Natural killer cell treated with Interleukin-12 subunit alpha and Interleukin-12 subunit beta and Interleukin-15 and Interleukin-18, amount 100 ng/mL, for 72 hours (primary cell): ENCODE measurements at regions not wholly inside any gene's neighbourhood (a gene's known extent, or its start where the extent isn't known, plus 50 kb on each side); places are given as distances from the start of the nearest gene placed in this dataset.

Experiments used
- ATAC-seq, 2 donors: fragments of 150-1000 bp; cut with Tn5 transposase in 1 of 2; sonication (Bioruptor Pico), chemical (Tn5 transposase) in 1 of 2; 2 replicates each; pipeline ENCODE4 v1.10.0; 2021
- DNase-seq: peaks from one replicate; pipeline ENCODE4 v3.0.0; 2022; ENCODE audit warnings: low spot score
- H3K27ac Mint-ChIP-seq, 2 donors: 1 replicate in 1 of 2; 2 replicates in 1 of 2; pipeline ENCODE4 v1.8.0; 2022; ENCODE audit warnings: mixed read lengths in 2 of 2, mild to moderate bottlenecking in 1 of 2, moderate library complexity in 1 of 2
- H3K27me3 Mint-ChIP-seq, 2 donors: 1 replicate in 1 of 2; 2 replicates in 1 of 2; pipeline ENCODE4 v1.8.0; 2022; ENCODE audit warnings: mixed read lengths in 2 of 2
- H3K36me3 Mint-ChIP-seq: one replicate; pipeline ENCODE4 v1.8.0; 2022; ENCODE audit warnings: mixed read lengths
- H3K4me1 Mint-ChIP-seq, 2 donors: 1 replicate in 1 of 2; 2 replicates in 1 of 2; pipeline ENCODE4 v1.8.0; 2022; ENCODE audit warnings: low read depth in 2 of 2, mixed read lengths in 2 of 2, mild to moderate bottlenecking in 1 of 2
- H3K4me3 Mint-ChIP-seq: one replicate; pipeline ENCODE4 v1.8.0; 2022; ENCODE audit warnings: mixed read lengths
- H3K9me3 Mint-ChIP-seq: 2 replicates; pipeline ENCODE4 v1.8.0; 2022; ENCODE audit warnings: mixed read lengths

GRCh38 chr1:30328401-30329262 is 394.8 kb downstream of the MATN1 start:
- Mint-ChIP-seq H3K27me3 (no peaks in the 10 kb centered on the region), H3K4me3 (no peak overlapping the region)
- DNase-seq = no peak

GRCh38 chr1:30328100-30328370 is 395.4 kb downstream of the MATN1 start:
- Mint-ChIP-seq H3K27ac (no peak overlapping the region), H3K36me3 (no peaks in the 10 kb centered on the region), H3K27me3 (no peaks in the 10 kb centered on the region), H3K4me3 (no peak overlapping the region), H3K9me3 (no peaks in the 10 kb centered on the region), H3K4me1 (no peaks in the 10 kb centered on the region)
- DNase-seq (no peak), ATAC-seq (no peak)

More at GRCh38 chr1:30328401-30329262, 394.8 kb downstream of the MATN1 start:
- no peaks in the 10 kb centered on the region for H3K9me3 Mint-ChIP-seq
- H3K36me3 Mint-ChIP-seq = no peaks in the 10 kb centered on the region
- no peaks in the 10 kb centered on the region for H3K4me1 Mint-ChIP-seq
- no peak for ATAC-seq
- no peak overlapping the region for H3K27ac Mint-ChIP-seq

- no peaks in the 10 kb centered on the region for H3K36me3 Mint-ChIP-seq
- ATAC-seq (no peak), DNase-seq (no peak)
- no peak overlapping the region for H3K4me3 Mint-ChIP-seq
- no peaks in the 10 kb centered on the region for H3K4me1 Mint-ChIP-seq
- H3K27me3 Mint-ChIP-seq = no peaks in the 10 kb centered on the region
- H3K27ac Mint-ChIP-seq = no peak overlapping the region
- no peaks in the 10 kb centered on the region for H3K9me3 Mint-ChIP-seq
Measured at GRCh38 chr1:30327370-30328099, 395.9 kb downstream of the MATN1 start.

GRCh38 chr1:30325999-30326398 is 397.4 kb downstream of the MATN1 start:
- no peaks in the 10 kb centered on the region for H3K27me3 Mint-ChIP-seq
- no peak overlapping the region for H3K4me3 Mint-ChIP-seq

GRCh38 chr1:30325085-30325935 is 398.1 kb downstream of the MATN1 start:
- Mint-ChIP-seq H3K27ac (no peak overlapping the region), H3K36me3 (no peaks in the 10 kb centered on the region), H3K27me3 (no peaks in the 10 kb centered on the region), H3K9me3 (no peaks in the 10 kb centered on the region), H3K4me1 (no peaks in the 10 kb centered on the region), H3K4me3 (no peak overlapping the region)
- DNase-seq = no peak
- no peak for ATAC-seq

More at GRCh38 chr1:30325999-30326398, 397.4 kb downstream of the MATN1 start:
- Mint-ChIP-seq H3K4me1 (no peaks in the 10 kb centered on the region), H3K27ac (no peak overlapping the region), H3K36me3 (no peaks in the 10 kb centered on the region), H3K9me3 (no peaks in the 10 kb centered on the region)
- ATAC-seq (no peak), DNase-seq (no peak)

GRCh38 chr1:30324251-30325084 is 398.9 kb downstream of the MATN1 start:
- peaks cover 0 to 5% of the 10 kb centered on the region in 2 donors for H3K27me3 Mint-ChIP-seq
- DNase-seq (no peak), ATAC-seq (no peak)

GRCh38 chr1:30323841-30324240 is 399.5 kb downstream of the MATN1 start:
- DNase-seq (no peak), ATAC-seq (no peak)
- no peak overlapping the region for H3K4me3 Mint-ChIP-seq
- no peak overlapping the region for H3K27ac Mint-ChIP-seq
- no peaks in the 10 kb centered on the region for H3K36me3 Mint-ChIP-seq
- peaks cover 0 to 5% of the 10 kb centered on the region in 2 donors for H3K27me3 Mint-ChIP-seq
- H3K9me3 Mint-ChIP-seq = no peaks in the 10 kb centered on the region
- peaks cover 0 to 3% of the 10 kb centered on the region in 2 donors for H3K4me1 Mint-ChIP-seq

More at GRCh38 chr1:30324251-30325084, 398.9 kb downstream of the MATN1 start:
- Mint-ChIP-seq H3K27ac (no peak overlapping the region), H3K4me1 (peaks cover 0 to 3% of the 10 kb centered on the region in 2 donors), H3K36me3 (no peaks in the 10 kb centered on the region), H3K9me3 (no peaks in the 10 kb centered on the region), H3K4me3 (no peak overlapping the region)

GRCh38 chr1:30323352-30323751 is 400.0 kb downstream of the MATN1 start:
- no peak for DNase-seq
- H3K4me1 Mint-ChIP-seq = peaks cover 0 to 3% of the 10 kb centered on the region in 2 donors
- H3K27me3 Mint-ChIP-seq = peaks cover 0 to 5% of the 10 kb centered on the region in 2 donors
- H3K27ac Mint-ChIP-seq = no peak overlapping the region
- no peak for ATAC-seq
- no peaks in the 10 kb centered on the region for H3K36me3 Mint-ChIP-seq
- H3K4me3 Mint-ChIP-seq = no peak overlapping the region
- no peaks in the 10 kb centered on the region for H3K9me3 Mint-ChIP-seq

- H3K4me3 Mint-ChIP-seq = no peak overlapping the region
- peaks cover 0 to 5% of the 10 kb centered on the region in 2 donors for H3K27me3 Mint-ChIP-seq
- DNase-seq (no peak), ATAC-seq (no peak)
- no peak overlapping the region for H3K27ac Mint-ChIP-seq
- no peaks in the 10 kb centered on the region for H3K36me3 Mint-ChIP-seq
- peaks cover 0 to 3% of the 10 kb centered on the region in 2 donors for H3K4me1 Mint-ChIP-seq
- no peaks in the 10 kb centered on the region for H3K9me3 Mint-ChIP-seq
Measured at GRCh38 chr1:30322859-30323257, 400.5 kb downstream of the MATN1 start.

GRCh38 chr1:30321996-30322858 is 401.2 kb downstream of the MATN1 start:
- H3K9me3 Mint-ChIP-seq = no peaks in the 10 kb centered on the region
- DNase-seq (no peak), ATAC-seq (peak in 1 of 2 donors; percentile 4)
- peaks cover 0 to 8% of the 10 kb centered on the region in 2 donors for H3K27me3 Mint-ChIP-seq
- no peak overlapping the region for H3K4me3 Mint-ChIP-seq
- H3K36me3 Mint-ChIP-seq = no peaks in the 10 kb centered on the region
- no peak overlapping the region for H3K27ac Mint-ChIP-seq
- H3K4me1 Mint-ChIP-seq = peaks cover 0 to 3% of the 10 kb centered on the region in 2 donors

- Mint-ChIP-seq H3K9me3 (no peaks in the 10 kb centered on the region), H3K4me3 (no peak overlapping the region), H3K4me1 (peaks cover 0 to 3% of the 10 kb centered on the region in 2 donors), H3K27ac (no peak overlapping the region), H3K36me3 (no peaks in the 10 kb centered on the region), H3K27me3 (peaks cover 0 to 10% of the 10 kb centered on the region in 2 donors)
- ATAC-seq = no peak
- no peak for DNase-seq
Measured at GRCh38 chr1:30321246-30321910, 402.0 kb downstream of the MATN1 start.

GRCh38 chr1:30320581-30320890 is 402.8 kb downstream of the MATN1 start:
- H3K36me3 Mint-ChIP-seq = no peaks in the 10 kb centered on the region
- peaks cover 0 to 3% of the 10 kb centered on the region in 2 donors for H3K4me1 Mint-ChIP-seq
- no peak overlapping the region for H3K4me3 Mint-ChIP-seq
- DNase-seq (no peak), ATAC-seq (no peak)
- no peak overlapping the region for H3K27ac Mint-ChIP-seq
- H3K27me3 Mint-ChIP-seq = peaks cover 0 to 15% of the 10 kb centered on the region in 2 donors
- H3K9me3 Mint-ChIP-seq = no peaks in the 10 kb centered on the region
